HG03432 (cell line): ENCODE measurements at regions not wholly inside any gene's neighbourhood (a gene's known extent, or its start where the extent isn't known, plus 50 kb on each side); places are given as distances from the start of the nearest gene placed in this dataset.
"Not testable (repeated sequence)": the region's sequence is repeated elsewhere in the genome, so short reads cannot be mapped to it uniquely, and the experiment has no call there.

Experiments used
- ATAC-seq: cut with Tn5 transposase; IDR thresholded peaks from one replicate; pipeline ENCODE4 v1.9.1; 2021; ENCODE audit warnings: mild to moderate bottlenecking, moderate library complexity; ENCODE audit not compliant: unreplicated experiment

DNA sequence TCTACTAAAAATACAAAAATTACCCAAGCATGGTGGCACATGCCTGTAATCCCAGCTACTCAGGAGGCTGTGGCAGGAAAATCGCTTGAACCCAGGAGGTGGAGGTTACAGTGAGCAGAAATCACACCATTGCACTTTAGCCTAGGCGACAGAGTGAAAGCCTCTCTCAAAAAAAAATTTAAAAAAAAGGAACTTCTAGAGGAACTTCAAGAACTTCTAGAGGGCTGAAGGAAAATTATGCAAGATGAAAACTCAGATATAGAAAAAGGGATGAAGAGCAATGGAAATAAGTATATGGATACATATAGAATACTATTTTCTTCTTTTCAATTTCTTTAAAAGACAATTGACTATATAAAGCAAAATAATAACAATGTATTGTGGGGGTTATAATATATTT lies 51.2 kb upstream of the PRR5 start:
- ATAC-seq: no peak

DNA sequence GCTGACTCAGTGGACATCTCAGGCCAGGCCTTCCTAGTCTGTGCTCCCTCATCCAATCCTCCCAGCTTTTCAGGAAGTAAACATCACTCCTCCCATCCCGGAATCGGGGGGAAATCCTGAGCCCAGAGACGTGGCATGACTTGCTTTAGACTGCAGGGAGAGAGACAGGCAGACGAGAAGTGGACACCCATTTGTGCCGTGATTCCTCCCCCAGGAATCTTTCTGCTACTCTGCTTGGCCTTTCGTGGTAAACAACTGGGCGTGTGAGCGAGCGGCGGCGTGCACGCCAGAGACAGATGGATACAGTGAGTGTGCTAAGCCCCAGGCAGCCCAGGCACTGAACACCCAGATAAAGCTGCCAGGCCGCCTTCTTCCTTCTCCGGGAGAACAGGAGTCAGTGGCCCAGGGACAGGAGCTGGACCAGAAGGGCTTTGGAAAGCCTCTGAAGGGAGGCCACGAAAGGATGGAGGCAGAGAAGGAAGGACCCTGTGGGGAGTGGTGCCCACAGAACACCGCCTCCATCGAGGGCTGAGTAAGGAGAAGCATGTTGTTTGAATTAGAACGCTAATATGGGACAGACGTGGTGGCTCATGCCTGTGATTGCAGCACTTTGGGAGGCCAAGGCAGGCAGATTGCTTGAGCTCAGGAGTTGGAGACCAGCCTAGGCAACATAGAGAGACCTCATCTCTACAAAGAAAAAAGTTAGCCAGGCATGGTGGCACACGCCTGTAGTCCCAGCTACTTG lies 53.0 kb upstream of the PRR5 start:
- ATAC-seq: no peak

DNA sequence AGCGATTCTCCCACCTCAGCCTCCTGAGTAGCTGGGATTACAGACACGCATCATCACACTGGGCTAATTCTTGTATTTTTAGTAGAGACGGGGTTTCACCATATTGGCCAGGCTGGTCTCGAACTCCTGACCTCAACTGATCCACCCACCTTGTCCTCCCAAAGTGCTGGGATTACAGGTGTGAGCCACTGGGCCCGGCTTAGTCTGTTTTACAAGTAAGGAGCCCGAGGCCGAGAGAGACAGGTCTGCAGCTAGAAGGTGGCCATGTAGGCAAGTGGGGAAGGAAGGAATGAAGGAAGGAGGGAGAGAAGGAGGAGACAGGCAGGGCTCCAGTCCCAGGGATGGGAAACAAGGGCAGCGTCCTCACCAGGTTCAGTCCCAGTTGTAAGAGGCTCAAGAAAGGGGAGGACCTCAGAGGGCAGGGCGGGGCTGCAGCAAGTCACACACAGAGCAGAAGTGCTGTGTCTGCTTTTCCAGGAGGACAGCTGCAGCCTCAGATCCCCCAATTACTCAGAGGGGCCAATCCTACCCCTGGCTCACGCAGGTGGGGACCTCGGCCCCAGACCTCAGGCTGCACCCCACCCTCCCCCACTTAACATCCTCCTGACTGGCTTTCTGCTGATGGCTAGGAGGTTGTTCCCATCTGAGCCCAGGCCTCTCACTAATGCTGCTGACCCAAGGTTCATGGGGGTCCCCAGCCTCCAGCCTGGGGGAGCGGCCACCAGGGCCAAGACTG lies 53.8 kb upstream of the PRR5 start:
- ATAC-seq: no peak

DNA sequence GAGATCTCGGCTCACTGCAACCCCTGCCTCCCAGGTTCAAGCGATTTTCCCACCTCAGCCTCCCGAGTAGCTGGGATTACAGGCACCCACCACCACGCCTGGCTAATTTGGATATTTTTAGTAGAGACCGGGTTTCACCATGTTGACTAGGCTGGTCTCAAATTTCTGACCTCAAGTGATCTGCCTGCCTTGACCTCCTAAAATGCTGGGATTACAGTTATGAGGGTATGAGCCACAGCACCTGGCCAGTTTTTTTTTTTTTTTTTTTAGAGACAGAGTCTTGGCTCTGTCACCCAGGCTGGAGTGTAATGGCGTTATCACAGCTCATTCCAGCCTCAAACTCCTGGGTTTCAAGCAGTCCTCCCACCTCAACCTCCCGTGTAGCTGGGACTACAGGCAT lies 54.9 kb upstream of the PRR5 start:
- ATAC-seq: no peak

DNA sequence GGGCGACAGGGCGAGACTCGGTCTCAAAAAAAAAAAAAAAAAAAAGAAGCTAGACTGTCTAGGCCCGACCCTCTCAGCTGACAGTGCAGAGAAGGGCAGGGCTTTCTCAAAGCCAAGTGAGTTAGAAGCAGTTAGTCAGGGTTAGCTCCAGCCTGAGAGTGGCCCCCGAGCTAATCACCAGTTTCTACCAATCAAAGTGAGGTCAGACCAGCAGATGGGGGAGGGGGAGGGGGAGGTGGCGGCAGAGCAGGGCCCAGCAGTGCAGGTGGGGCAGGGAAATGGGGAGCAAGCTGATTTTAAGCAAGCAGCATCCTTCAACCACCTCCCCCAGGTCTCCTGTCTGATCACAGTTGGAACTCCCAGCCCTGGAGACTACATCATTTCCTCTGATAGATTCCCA lies 55.3 kb upstream of the PRR5 start:
- ATAC-seq: no peak

DNA sequence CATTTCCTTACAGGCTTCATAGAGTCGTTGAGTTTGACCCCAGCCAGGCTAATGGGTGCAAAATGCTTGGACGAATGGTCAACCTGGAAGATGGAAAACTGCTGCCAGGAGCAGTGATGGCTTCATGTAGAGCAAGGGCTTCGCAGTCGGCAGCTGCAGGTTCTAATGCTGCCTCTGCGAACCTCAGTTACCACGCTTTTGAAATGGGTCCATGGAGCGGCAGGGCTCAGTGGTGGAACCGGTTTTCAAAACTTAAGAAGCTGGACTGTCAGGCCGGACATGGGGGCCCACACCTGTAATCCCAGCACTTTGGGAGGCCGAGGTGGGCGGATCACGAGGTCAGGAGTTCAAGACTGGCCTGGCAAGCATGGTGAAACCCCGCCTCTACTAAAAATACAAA lies 55.9 kb upstream of the PRR5 start:
- no peak for ATAC-seq

DNA sequence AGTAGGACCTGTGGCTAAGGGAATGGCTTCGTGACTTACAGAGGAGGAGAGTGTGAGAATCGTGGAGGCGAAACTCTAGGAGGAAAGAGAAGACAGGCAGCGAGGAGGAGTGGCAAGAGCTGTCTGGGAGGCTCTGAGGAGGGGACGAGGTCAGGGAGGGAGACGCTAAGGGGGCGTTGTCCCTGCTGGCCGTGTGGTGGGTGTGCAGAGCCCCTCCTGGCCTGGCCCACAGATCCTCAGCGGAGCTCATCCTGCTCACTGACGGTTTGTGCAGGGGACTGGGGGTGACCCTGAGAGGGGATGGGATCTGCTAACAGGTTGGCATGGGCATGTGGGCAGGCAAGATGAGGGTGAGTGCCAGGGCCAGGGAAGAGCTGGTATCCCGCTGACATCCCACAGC lies 56.5 kb upstream of the PRR5 start:
- ATAC-seq: no peak

DNA sequence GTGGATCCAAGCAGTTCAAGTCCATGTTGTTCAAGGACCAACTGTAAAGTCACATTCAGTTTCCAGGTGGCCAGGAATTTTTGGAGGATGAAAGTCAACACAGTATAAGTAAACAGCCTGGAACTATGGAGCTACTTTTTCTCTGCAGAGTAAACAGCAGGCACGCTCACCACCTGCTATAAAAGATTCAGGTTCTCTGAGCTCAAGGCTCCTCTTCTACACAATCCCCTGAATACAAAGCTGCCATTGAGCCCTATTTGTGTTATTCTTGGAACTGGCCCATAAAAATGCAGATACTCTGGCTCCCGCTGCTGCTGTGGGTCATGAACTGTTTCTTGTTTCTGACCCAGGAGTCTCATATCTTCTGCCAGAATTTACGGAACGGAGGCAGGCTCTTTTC lies 56.9 kb upstream of the PRR5 start:
- no peak for ATAC-seq

DNA sequence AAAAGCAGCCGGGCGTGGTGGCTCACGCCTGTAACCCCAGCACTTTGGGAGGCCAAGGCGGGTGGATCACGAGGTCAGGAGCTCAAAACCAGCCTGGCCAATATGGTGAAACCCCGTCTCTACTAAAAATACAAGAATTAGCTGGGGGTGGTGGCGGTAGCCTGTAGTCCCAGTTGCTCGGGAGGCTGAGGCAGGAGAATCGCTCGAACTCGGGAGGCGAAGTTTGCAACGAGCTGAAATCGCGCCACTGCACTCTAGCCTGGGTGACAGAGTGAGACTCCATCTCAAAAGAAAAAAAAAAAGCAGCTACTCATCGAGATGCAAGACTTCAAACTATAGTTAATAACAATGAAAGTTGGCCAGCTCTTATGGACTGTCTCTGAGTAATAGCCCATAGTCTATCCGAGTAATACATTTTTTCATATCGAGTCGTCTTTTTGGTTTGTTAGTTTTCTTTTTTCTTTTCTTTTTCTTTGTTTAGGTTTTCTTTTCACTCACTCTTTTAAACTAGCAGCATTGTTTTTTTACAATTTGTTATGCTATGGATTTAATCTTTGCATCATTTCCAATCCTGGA lies 58.4 kb upstream of the PRR5 start:
- not testable (repeated sequence) for ATAC-seq

DNA sequence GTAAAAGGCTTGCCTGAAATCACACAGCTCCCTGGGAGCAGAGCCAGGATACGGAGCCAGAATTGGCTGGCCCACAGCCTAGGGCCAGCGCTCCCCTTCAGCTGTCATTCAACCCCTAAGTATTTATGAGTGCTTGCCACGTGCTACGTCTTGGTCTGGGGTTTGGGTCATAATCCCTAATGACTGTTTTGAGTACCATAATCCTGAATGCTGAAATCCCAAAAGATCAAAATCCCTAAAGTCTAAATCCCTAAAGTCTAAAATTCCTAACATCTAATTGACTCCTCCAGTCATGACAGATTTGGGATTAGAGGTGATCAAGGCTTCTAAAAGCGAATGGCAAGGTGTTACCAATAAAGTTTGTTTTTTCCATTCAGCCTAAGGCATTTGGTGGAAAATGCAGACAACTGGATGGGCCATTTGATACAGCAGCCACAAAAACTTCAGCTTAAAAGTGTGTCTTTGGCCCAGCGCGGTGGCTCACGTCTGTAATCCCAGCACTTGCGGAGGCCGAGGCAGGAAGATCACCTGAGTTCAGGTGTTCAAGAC lies 59.8 kb upstream of the PRR5 start:
- ATAC-seq: no peak

DNA sequence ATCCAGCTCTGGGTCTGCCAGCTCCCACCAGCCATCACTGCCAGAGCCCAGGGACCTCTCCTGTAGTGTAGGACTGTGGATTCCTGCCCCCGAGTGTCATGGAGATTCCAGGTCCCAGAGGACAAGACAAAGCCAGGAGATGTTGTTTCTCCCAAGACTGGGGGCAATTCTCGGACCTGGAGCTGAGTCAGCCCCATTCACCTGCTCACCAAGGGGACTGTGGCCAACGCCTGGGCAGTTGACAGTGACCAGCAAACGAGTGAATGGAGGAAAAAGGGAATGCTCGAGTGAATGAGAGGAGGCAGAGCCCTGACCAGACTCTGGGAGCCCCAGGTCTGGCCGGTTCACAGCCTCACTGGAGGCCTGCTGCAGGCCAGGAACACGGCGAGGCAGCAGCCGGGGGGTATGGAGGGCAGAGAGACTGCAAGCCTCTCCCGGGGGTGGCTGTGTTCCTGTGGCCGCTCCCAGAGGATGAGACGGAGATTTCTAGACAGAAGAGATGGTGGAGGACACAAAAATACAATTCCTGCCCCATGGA lies 61.3 kb upstream of the PRR5 start:
- no peak for ATAC-seq

DNA sequence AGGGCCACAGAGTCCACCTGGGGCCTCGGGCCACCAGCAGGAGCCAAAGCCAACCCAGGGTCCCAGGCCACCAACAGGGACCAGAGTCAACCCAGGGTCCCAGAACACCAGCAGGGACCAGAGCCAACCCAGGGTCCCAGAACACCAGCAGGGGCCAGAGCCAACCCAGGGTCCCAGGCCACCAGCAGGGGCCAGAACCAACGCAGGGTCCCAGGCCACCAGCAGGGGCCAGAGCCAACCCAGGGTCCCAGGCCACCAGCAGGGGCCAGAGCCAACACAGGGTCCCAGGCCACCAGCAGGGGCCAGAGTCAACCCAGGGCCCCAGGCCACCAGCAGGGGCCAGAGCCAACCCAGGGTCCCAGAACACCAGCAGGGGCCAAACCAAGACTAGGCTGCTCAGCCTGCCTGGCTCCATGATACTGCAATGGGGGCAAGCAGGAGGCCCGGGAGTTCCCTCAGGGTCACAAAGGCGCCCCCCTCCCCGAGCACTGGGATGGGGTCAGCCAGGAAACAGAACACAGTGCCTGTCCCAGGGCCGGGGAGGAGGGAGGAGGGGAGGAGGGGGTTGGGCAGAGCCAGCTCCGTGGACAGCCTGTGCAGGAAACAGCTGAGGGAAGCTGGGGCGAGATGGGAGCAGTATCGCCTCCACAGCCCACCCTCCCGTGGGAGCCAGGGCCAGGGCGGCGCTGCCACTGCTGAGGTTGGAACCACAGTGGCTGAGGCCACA lies 62.0 kb upstream of the PRR5 start:
- no peak for ATAC-seq

DNA sequence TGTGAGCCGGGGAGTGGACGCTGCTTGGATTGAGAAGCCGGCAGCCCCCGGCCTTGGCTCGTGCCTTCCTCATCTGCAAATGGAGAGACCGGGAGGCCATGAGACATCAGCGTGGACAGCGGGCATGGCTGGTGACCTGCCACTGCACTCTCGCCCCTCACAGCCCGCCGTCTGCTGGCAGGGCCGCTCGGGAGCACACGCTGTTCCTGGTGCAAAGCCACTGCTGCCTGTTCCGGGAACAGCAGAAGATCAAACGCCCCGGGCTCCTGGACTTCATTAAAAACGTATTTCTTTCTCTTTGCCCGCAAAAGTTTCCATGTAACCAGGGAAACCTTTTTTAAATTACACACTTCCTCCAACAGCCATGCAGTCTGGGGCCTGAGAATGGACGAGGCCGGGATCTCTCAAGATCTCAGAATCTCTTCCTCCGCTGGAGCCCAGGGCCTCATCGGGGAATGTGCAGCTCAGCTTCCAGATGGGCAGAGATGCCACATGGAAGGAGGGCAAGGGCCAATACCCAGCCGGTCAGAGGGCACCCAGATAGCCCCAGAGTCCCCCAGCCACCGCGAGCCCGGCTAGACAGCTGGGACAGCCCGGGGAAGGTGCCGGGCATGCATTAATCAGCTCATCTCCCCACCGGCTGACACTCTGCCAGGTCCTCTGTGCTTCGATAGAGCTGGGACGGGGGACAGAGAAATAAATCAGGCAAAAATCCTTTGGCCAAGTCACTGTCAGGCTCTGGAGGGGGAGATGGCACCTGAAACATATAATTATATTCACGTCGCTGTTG lies 62.8 kb upstream of the PRR5 start:
- no peak for ATAC-seq

DNA sequence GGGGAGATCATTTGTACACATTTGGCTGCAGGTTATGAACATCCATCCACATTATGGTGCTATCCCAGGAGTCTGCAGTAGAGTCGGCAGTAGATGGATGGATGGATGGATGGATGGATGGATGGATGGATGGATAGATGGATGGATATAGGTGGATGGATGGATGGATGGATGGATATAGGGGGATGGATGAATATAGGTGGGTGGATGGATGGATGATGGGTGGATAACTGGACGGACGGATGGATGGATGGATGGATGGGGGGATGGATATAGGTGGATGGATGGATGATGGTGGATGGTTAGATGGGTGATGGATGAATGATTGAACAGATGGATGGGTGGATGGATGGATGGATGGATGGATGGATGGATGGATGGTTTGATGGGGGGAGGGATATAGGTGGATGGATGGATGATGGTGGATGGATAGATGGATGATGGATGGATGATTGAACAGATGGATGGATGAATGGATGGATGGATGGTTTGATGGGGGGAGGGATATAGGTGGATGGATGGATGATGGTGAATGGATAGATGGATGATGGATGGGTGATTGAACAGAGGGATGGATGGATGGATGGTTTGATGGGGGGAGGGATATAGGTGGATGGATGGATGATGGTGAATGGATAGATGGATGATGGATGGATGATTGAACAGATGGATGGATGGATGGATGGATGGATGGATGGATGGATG lies 65.3 kb upstream of the PRR5 start:
- ATAC-seq: not testable (repeated sequence)

DNA sequence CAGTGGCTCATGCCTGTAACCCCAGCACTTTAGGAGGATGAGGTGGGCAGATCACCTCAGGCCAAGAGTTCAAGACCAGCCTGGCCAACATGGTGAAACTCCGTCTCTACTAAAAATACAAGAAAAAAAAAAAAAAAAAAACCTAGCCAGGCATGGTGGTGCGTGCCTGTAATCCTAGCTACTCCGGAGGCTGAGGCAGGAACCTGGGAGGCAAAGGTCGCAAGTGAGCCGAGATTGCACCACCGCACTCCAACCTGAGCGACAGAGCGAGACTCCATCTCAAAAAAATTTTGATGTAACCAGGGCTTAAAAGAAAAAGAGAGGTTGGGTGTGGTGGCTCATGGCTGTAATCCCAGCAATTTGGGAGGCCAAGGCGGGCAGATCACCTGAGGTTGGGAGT lies 66.4 kb upstream of the PRR5 start:
- ATAC-seq: not testable (repeated sequence)

DNA sequence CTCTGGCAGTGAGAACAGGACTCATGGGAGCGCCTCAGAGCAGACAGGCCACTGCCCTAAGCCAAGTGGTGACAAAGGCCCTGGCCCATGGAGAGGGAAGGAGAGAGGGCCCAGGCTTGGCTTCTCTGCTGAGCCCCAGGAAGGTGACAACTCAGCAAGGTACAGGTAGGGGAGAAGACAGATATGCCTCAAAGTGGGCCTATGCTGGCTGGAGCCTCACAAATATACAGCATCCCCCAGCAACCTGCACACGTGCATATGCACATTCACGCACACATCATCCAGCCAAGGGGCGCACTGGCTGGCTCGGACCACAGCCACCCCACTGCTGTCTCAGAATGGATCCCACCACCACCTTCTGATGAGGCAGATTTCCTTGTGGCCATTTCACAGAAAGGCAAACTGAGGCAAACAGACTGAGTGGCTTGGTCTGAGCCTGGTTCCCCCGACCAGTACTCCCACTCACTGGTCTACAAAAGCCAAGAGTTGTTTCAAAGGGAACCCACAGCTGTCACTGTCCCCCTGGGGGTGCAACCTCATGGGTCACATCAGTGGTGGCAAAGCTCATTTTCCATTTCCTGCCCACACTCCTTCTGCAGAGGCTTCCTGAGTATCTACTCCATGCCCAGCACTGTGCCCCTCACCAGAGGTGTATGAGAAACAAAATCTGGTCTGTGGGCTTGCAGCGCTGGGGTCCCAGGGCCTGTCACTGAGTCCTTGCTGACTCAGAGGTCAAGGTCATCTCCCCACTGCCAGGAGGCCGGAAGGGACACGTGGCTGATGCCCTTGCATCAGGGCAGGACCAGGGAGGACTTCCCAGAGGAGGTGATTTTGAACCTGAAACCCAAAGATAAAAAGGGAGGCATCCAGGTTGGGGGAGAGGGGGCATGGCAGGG lies 67.3 kb upstream of the PRR5 start:
- no peak for ATAC-seq

DNA sequence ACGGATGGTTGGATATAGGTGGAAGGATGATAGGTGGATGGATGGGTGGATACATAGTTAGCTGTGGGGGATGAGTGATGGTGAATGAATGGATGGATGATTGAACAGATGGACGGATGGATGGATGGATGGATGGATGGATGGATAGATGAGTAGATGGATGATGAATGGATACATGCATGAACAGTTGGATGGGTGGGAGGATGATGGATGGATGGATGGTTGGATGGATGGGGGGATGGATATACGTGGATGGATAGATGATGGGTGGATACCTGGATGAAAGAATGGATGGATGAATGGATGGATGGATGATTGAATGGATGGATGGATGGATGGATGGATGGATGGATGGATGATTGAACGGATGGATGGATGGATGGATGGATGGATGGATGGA lies 68.4 kb upstream of the PRR5 start:
- ATAC-seq: no peak

DNA sequence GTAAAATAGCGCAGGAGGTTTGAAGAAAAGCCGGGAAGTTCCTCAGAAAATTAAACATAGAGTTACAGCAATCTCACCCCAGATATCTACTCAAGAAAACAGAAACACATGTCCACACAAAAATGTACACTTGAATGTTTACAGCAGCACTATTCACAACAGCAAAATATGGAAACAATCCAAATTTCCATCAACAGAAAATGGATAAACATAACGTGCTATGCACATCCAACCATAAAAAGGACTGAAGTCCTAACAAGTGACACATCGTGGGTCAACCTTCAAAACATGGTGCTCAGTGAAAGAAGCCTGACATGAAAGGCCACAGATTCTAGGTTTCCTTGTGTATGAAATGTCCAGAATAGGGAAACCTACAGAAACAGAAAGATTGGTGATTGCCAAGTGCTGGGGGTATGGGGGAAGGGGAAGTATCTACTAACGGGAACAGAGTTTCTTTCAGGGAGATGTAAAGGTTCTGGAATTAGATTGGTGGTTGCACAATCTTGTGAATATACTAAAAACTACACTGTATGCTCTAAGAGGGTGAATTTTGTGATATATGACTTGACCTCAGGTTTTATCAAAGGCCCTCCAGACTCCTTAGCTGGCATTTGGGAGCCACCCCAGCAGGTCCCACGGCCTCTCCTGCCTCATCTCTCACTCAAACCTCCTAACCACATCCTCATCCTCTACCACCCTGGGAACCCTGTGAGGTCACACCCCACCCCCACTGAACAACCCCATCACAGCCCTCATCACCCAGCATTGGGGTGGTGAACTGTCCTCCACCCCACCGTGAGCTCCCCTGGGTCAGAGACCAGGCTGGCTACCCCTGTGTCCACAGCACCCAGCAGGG lies 69.2 kb upstream of the PRR5 start:
- ATAC-seq: no peak
